T-helper 22 cell (primary cell): ENCODE measurements at regions not wholly inside any gene's neighbourhood (a gene's known extent, or its start where the extent isn't known, plus 50 kb on each side); places are given as distances from the start of the nearest gene placed in this dataset.
"Not testable (repeated sequence)": the region's sequence is repeated elsewhere in the genome, so short reads cannot be mapped to it uniquely, and the experiment has no call there.

Experiments
- DNase-seq: peaks from one replicate; pipeline ENCODE4 v3.0.0-alpha.2; 2020; ENCODE audit warnings: low read depth

- DNase-seq = no peak
These were observed 218.1 kb upstream of the PRNP start for GRCh38 chr20:4468114-4468513.

- DNase-seq = no peak
These were observed 216.9 kb upstream of the ADRA1D start for GRCh38 chr20:4465855-4466545.

- DNase-seq = no peak
These were observed 216.1 kb upstream of the ADRA1D start for GRCh38 chr20:4465212-4465611.

GRCh38 chr20:4462801-4463200 lies 213.7 kb upstream of the ADRA1D start:
- DNase-seq = not testable (repeated sequence)

GRCh38 chr20:4459081-4459480 lies 210.0 kb upstream of the ADRA1D start:
- no peak for DNase-seq

- DNase-seq = no peak
These were observed 208.8 kb upstream of the ADRA1D start for GRCh38 chr20:4457566-4458543.

GRCh38 chr20:4455996-4456395 lies 206.9 kb upstream of the ADRA1D start:
- no peak for DNase-seq

GRCh38 chr20:4455301-4455701 lies 206.2 kb upstream of the ADRA1D start:
- DNase-seq = no peak

- no peak for DNase-seq
These were observed 205.0 kb upstream of the ADRA1D start for GRCh38 chr20:4454111-4454510.

GRCh38 chr20:4453359-4453758 lies 204.3 kb upstream of the ADRA1D start:
- no peak for DNase-seq

- DNase-seq = no peak
These were observed 202.5 kb upstream of the ADRA1D start for GRCh38 chr20:4451487-4452081.

GRCh38 chr20:4449957-4450715 lies 201.0 kb upstream of the ADRA1D start:
- DNase-seq = no peak

GRCh38 chr20:4445784-4446183 lies 196.7 kb upstream of the ADRA1D start:
- DNase-seq = no peak

- no peak for DNase-seq
These were observed 196.2 kb upstream of the ADRA1D start for GRCh38 chr20:4445331-4445730.

GRCh38 chr20:4444404-4444803 lies 195.3 kb upstream of the ADRA1D start:
- DNase-seq = no peak

GRCh38 chr20:4443016-4443415 lies 193.9 kb upstream of the ADRA1D start:
- DNase-seq = no peak

- DNase-seq = no peak
These were observed 192.8 kb upstream of the ADRA1D start for GRCh38 chr20:4441871-4442270.

GRCh38 chr20:4441191-4441590 lies 192.1 kb upstream of the ADRA1D start:
- DNase-seq = no peak

GRCh38 chr20:4439461-4439860 lies 190.4 kb upstream of the ADRA1D start:
- no peak for DNase-seq

GRCh38 chr20:4437131-4437530 lies 188.0 kb upstream of the ADRA1D start:
- DNase-seq = no peak

GRCh38 chr20:4435671-4436455 lies 186.8 kb upstream of the ADRA1D start:
- no peak for DNase-seq
